ENCODE measurements at regions not wholly inside any gene's neighbourhood (a gene's known extent, or its start where the extent isn't known, plus 50 kb on each side); places are given as distances from the start of the nearest gene placed in this dataset.

DNA sequence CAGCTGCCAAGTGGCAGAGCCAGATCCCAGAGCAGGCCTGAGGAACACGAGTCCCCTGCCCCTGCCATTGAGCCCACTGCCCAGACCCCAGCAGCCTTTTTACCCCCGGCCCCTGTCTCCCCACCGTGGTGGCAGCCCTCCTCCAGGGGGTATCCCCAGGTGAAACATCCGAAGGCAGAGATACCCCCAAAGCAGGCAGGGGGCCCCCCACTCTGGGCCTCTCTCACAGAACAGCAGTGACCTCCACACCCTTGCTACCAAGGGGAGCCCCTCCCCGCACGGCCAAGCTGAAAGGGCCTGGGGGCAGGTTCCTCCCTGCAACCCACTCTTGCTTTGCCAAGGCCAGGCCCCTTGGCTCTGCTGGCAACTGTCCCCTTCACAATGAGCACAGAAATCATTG lies 142.2 kb downstream of the ENGASE start:
- TF ChIP-seq, protein P1, sequence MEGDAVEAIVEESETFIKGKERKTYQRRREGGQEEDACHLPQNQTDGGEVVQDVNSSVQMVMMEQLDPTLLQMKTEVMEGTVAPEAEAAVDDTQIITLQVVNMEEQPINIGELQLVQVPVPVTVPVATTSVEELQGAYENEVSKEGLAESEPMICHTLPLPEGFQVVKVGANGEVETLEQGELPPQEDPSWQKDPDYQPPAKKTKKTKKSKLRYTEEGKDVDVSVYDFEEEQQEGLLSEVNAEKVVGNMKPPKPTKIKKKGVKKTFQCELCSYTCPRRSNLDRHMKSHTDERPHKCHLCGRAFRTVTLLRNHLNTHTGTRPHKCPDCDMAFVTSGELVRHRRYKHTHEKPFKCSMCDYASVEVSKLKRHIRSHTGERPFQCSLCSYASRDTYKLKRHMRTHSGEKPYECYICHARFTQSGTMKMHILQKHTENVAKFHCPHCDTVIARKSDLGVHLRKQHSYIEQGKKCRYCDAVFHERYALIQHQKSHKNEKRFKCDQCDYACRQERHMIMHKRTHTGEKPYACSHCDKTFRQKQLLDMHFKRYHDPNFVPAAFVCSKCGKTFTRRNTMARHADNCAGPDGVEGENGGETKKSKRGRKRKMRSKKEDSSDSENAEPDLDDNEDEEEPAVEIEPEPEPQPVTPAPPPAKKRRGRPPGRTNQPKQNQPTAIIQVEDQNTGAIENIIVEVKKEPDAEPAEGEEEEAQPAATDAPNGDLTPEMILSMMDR (IDR thresholded peaks at IDR 0.05; ENCODE audit: insufficient read depth, low read depth, low read length, missing control alignments) = no peak
- no peak for DNase-seq (ENCODE audit: low read depth)
- no peak overlapping the region for H3K4me3 ChIP-seq (ENCODE audit: low read length)

DNA sequence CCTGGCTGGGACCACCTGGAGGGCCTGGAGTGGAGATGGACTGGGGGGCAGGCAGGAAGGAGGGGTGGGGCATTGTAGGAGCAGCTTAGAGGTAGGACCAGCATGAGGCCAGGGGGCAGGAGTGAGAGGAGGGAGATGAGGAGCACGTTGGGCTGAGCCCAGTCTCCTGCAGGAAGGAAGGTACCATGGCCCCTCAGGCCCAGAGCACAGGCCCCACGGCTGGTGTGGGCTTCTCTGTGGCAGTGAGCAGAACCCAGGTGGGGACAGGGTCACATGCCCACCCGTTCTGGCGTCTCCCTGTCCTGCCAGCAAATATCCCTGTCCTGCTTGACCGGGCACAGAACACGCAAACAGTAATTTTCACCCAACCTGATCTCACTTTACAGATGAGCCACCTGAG lies 141.8 kb downstream of the ENGASE start:
- no peak for DNase-seq (ENCODE audit: low read depth)
- TF ChIP-seq, protein P1 (IDR thresholded peaks at IDR 0.05; ENCODE audit: insufficient read depth, low read depth, low read length, missing control alignments) = no peak
- H3K4me3 ChIP-seq (ENCODE audit: low read length) = no peak overlapping the region

DNA sequence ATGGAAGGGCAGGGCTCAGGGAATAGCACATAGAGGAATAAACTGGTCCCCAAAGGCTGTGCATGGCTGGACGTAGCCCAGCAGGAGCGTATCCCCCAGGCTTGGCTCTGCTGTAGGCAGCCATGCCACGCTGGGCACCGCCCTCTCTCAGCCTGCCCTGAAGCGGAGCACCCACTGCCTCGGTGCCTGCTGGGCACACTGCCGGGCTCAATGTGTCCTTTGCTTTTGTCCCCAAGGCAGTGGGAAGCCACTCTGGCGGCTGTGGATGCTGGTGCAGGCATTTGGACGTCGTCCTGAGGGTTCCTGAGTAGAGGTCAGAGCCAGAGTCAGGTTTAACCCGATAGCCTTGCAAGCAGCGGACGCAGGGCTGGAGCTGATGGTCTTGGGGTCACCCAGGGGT lies 141.0 kb downstream of the ENGASE start:
- DNase-seq (ENCODE audit: low read depth) = no peak
- H3K4me3 ChIP-seq (ENCODE audit: low read length) = no peak overlapping the region

DNA sequence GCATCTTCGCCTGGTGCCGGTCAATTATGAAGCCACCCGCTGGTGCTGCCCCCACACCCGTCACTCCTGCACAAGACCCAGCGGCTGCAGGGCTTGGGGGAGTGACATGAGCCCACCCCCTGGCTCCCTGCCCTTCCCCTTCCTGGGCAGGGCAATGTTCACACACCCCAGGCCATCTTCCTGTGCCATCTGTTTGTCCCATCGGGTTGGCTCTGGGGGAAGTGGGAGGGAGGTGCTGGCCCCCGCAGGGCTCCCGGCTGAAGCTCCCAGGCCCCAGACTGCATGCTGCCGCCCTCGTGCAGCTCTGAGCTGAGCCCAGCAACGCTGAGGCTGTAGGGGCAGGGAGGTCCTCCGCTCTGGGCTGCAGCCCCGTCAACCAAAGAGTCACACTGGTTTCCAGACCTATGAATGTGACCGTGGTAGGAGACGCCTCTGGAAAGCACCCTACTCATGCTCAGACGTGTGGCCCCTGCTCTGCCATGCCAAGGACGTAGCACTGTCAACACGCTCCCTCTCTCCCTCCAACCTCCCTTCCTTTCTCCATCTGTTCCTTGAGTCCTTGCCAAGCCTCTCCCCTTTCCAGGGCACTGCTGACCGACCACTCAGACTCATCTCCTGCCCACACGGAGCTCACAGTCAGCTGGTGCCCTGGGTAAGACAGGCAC lies 140.4 kb downstream of the ENGASE start:
- TF ChIP-seq, protein P1 (IDR thresholded peaks at IDR 0.05; ENCODE audit: insufficient read depth, low read depth, low read length, missing control alignments) = no peak
- H3K4me3 ChIP-seq (ENCODE audit: low read length) = no peak overlapping the region
- no peak for DNase-seq (ENCODE audit: low read depth)

More for the DNA sequence above, 141.0 kb downstream of the ENGASE start:
- TF ChIP-seq, protein P1 (IDR thresholded peaks at IDR 0.05; ENCODE audit: insufficient read depth, low read depth, low read length, missing control alignments) = no peak

DNA sequence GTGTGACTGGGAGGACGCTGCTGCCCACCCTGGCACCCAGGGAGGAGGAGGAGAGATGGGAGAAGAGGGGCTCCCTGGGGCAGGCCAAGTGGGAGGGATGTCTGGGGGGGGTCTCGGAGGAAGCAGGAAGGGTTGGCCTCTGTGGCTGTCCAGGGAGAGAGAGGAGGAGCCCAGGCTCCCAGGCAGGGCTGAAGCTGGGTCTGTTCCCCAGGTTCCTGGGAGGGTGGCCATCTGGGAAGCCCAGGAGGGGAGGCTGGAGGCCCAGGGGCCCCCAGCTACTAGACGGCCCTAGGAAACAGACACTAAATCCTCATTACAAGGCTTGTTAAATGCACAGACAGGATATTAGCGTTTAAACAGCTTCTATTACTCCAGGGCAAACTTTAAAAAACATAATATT lies 139.8 kb downstream of the ENGASE start:
- TF ChIP-seq, protein P1 (IDR thresholded peaks at IDR 0.05; ENCODE audit: insufficient read depth, low read depth, low read length, missing control alignments) = no peak
- DNase-seq (ENCODE audit: low read depth) = no peak

DNA sequence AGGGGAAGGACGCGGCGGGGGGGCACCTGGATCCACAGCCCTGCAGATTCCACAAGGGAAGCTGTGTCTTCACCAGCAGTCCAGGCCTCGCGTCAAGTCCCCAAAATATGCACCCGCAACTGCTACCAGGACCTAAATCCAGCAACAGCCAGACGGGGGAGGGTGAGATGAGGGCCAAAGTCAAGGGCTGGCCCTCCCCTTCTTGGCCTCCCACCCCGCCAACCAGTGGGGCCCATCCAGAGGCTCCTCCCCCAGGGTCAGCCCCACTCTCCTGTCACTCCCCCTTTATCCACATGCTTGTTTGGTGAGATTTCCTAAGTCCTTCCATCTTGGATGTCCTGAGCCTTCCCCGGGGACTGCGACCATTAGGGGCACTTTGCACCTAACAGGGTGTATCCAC lies 138.7 kb downstream of the ENGASE start:
- DNase-seq (ENCODE audit: low read depth) = no peak
- TF ChIP-seq, protein P1 (IDR thresholded peaks at IDR 0.05; ENCODE audit: insufficient read depth, low read depth, low read length, missing control alignments) = no peak
- no peak overlapping the region for H3K4me3 ChIP-seq (ENCODE audit: low read length)

More for the DNA sequence above, 139.8 kb downstream of the ENGASE start:
- H3K4me3 ChIP-seq (ENCODE audit: low read length) = no peak overlapping the region
